Breast epithelium (tissue), 3 donors: ENCODE measurements at regions not wholly inside any gene's neighbourhood (a gene's known extent, or its start where the extent isn't known, plus 50 kb on each side); places are given as distances from the start of the nearest gene placed in this dataset.

Experiments used
- POLR2A ChIP-seq: fragments of 450-650 bp; IDR thresholded peaks from one replicate; pipeline ENCODE4 v1.6.1; 2016; ENCODE audit warnings: antibody characterized with exemption, mild to moderate bottlenecking, moderate library complexity
- POLR2AphosphoS5 ChIP-seq, 3 donors: sonication (generic); formaldehyde crosslinking; IDR thresholded peaks; one replicate each; pipeline ENCODE4 v1.6.1; 2017; ENCODE audit warnings: antibody characterized with exemption in 3 of 3
- TF ChIP-seq, protein P1 (sequence below), 3 donors: fragments of 450-650 bp; IDR thresholded peaks; one replicate each; pipeline ENCODE4 v1.5.1; 2016 to 2017; ENCODE audit warnings: antibody characterized with exemption in 3 of 3, mild to moderate bottlenecking in 3 of 3, moderate library complexity in 3 of 3

GRCh38 chr4:167435786-167436185 is 201.5 kb upstream of the SPOCK3 start:
- TF ChIP-seq POLR2A (no peak), POLR2AphosphoS5 (IDR thresholded peaks at IDR 0.05) (no peak)
- TF ChIP-seq, protein P1, sequence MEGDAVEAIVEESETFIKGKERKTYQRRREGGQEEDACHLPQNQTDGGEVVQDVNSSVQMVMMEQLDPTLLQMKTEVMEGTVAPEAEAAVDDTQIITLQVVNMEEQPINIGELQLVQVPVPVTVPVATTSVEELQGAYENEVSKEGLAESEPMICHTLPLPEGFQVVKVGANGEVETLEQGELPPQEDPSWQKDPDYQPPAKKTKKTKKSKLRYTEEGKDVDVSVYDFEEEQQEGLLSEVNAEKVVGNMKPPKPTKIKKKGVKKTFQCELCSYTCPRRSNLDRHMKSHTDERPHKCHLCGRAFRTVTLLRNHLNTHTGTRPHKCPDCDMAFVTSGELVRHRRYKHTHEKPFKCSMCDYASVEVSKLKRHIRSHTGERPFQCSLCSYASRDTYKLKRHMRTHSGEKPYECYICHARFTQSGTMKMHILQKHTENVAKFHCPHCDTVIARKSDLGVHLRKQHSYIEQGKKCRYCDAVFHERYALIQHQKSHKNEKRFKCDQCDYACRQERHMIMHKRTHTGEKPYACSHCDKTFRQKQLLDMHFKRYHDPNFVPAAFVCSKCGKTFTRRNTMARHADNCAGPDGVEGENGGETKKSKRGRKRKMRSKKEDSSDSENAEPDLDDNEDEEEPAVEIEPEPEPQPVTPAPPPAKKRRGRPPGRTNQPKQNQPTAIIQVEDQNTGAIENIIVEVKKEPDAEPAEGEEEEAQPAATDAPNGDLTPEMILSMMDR (IDR thresholded peaks at IDR 0.05), result no peak
